Ureter (tissue), 1 donor: ENCODE measurements at regions not wholly inside any gene's neighbourhood (a gene's known extent, or its start where the extent isn't known, plus 50 kb on each side); places are given as distances from the start of the nearest gene placed in this dataset.

ENCODE experiments used
- DNase-seq: peaks from one replicate; pipeline ENCODE4 v3.0.0-alpha.2; 2020; ENCODE audit warnings: low spot score
- donor health status: DM: yes; HTN: yes; CAD: no.

DNA sequence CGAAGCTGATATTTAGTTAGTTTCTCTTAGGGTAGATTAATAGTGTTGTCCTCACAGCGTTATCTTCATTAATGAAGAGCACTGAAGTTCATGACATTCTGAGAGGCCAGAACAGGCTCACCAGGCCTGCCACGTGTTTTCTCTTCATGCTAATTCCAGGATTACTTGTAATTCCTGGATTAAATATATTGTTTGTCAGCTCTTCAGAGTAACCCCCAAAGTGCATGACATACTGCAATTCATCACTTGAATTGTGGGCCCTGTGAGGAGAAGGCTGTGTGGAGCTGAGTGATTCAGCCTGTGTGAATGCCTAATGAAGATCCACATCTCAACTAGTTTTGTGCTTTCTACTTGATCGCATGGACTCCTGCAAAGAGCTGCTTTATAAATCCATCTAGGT is 401.0 kb upstream of the ADAMTSL1 start:
- no peak for DNase-seq

DNA sequence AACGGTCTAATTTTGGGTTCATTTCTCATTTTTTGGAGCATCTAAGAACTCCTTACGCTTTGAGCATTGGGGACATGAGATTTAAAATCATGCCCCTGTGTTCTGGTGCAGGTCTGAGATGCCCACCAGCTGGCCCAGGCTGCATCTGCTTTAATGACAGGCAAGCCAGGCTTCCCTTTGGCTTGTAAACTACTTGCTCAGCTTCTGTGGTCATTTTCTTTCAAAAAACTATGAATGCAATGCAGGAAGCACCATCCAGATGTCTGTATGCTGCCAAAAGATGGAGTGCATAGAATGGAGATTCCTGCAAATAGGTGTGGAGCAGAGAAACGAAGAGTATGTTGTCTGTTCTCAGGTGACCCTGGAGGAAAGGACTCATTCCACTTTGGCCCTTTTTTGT is 399.9 kb upstream of the ADAMTSL1 start:
- DNase-seq, result no peak

DNA sequence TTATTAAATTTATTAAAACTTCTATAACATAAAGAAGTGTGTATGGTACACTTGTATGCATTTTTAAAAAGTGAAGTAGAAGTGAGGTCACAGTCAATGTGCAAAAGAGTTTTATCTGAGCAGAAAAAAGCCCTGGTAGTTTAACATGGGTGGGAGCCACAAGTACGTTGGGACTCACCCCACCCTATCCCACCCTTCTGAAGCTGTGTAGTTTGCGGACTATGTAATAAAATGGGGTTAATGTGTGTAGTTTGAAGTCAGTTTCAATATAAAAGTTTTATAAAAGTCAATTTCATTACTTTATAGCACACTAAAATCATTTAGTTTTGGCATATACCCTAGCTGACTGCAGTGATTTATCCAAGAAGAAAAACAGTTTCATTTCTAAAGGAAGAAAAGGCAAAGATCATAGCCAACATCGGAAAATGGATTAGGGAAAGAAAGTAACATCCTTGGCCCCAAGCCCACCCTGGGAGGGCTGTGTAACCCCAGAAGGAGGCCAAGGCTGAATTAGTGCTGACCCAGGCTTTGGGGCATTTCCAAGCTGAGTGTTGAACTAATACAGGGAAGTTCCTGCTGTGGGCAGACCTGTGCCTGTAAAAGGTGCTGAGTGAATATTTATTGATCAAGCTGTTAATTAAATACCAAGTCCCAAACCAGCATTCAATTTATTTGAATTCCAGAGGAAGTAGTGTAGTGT is 398.6 kb upstream of the ADAMTSL1 start:
- no peak for DNase-seq

DNA sequence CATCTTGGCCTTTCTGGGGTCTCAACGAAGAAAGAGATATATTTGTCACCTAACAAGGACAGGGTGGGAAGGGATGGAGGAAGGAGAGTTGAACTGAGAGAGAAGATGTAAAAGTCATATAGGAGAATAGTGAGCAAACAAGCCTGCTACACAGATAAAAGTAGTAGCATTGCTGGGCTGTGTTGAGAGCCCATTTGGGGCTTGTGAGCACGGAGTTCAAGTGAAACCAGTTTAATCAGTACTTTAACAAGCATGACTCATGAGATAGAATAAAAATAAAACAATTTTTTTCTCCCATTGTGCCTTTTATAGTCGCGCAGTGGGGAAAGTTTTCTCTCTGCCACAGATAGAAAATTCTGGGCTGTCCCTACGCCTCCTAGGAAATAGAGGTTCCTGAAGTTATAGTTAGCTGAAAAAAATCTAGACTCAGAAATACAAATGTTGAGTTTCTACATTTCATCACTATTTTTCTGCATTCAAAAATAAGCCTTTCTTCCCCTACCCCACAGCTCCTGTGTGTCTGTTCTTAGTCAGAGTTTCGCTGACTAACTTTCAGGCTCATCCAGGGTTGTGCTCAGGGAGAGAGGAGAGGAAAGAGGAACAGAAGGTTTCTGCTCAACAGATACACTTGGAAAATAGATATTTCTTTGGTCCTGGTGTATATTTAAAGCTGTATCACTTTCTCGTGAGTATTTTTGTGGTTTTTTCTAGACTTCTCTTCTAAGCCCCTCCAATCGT is 395.8 kb upstream of the ADAMTSL1 start:
- DNase-seq, result no peak

DNA sequence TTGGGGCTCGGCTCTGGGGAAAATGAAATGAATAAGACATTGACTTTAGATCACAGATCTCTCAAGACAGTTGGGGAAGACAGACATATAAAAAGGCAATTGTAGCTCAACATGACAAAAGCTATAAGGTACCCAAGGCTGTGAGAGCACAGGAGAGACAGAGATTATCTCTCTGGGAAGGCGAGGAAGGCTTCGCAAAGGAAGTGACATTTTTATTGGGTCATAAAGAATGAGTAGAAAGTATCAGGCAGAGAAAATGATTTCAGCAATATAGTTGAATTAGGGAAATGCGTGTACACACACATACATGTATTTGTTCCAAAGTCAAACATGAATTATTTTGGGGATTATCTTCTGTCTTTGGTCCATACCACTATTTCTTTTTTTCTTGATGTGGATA is 381.8 kb upstream of the ADAMTSL1 start:
- no peak for DNase-seq

DNA sequence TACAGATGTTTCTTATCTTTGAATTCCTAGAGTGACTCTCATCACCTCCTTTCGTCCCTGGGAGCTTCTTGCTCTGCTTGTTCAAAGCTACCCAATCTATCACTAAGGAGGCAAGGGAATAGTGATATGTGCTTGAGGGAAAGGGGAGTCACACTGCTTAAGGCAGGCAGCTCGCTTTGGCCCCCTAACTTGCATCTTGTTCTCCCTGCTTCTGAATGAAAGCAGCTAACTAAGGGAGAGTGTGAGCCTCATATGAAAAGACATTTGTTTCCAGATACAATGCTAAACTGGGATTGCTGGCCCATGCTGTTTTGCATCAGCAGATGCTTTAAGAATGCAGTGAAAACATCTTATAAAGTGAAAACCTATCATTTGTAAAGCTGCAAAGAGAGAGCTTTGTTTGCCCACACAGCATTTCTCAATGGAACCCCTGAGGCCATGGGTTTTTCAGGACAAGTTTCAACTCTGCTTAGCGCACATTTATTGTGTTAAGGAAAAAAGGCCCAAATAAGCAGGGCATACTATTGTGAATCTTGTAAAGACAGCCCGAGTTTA is 367.9 kb upstream of the ADAMTSL1 start:
- DNase-seq, result no peak

DNA sequence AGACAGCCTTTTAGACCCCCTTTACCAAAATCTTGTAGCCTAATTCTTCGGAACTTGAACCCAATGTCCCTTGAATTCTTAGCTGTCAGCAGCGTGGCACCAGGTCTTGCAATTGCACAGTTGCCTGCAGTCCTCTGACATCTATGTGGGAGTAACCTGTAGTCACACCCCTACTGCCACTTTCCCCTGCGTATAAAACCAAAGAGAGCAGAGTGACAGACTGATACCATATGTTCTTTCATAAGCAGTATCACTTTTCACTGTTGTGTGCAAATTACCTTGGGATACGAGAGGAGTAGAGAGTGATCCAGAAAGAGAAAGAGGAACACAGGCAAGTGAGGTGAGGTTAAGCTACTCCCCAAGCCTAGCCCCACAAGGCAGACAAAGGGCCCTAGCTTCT is 364.3 kb upstream of the ADAMTSL1 start:
- DNase-seq, result no peak

DNA sequence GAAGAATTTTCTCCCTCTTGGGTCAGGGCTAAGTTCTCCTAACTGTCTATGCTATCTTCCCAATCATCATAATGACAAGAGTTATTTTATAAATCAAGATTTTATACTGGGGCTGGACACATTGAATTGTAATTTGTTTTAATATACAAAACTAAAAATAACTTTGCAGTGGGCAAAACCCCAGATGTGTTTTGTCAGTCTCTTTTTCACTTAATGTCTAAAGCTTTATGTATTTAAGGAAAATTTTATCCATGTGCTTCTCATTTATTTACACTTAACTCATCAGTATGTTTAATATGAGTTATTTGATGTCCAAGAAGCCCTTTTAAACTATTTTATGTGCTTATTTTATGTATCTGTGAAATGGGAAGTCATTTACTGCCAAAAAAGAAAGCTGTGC is 362.8 kb upstream of the ADAMTSL1 start:
- no peak for DNase-seq

DNA sequence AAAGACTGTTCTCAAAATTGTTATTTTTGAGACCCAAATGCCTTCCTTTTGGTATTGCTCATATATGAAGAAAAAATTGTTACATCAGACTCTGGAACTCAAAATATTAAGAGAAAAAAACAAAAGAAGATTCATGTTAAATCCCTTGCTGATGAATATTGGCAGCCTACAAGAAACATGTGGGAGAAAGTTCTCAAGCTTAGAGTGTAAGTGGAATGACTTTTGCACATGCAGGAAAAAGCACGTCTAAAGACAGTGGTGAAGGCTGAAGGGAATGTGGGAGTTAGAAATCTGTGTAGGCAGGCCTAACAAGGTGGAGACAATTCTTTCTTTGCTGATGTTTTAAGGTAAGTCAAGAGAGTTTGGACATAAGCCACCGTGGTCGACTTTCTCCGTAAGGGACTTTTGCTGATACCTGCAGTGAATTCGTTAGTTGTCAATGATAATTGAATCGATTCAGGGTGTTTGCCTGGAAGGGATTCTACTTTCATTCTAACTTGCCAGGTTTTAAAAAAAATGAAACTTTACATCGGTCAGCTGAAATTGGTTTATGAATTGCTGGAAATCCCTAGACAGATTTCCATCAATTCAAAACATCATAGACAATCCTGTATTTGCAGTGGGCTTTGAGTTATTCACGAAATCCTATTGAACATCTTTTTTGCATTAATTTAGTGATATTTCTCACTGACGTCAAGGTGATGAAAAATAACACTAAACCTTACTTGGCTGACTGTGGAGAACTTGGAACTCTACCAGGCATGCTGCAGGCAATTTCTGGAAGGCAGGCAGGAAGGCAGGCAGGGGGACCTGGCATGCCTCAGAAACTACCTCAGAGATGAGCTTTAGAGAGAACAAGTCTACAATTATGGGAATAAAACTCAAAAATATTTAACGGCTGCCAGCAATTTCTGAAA is 359.1 kb upstream of the ADAMTSL1 start:
- no peak for DNase-seq

DNA sequence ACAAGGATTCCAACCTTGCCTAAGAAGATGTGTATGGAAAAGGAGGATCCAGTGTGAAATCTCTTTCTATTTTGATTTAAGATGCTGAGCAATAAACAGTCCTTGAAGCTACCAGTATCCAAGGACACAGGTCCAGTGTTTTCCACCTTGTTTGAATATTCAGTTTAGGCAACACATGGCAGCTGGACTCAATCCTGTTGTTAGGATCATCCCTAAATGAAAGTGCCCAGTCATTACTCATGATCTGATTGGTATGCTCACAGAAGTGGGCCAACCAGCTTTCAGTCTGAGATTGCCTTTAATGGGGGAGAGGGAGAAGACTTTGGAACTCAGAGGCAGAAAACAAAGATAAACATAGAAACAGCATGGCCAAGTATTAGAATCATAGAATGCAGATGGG is 355.7 kb upstream of the ADAMTSL1 start:
- DNase-seq, result no peak

DNA sequence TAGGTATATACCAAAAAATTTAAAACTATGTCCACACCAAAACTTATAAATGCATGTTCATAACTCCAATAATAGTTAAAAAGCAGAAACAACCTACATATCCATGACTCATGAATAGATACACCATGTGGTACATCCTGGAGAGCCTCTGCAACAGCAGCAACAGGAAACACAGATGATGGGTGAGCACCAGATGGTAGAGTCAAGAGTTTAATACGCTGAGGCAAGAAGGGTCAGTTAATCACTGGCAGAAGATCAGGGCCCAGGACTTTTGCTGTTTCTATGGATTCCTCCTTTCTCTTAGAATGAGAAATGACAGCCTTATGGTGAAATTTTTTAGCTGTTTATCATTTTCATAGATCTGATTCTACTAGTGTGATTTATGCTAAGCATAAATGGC is 351.8 kb upstream of the ADAMTSL1 start:
- DNase-seq, result no peak

DNA sequence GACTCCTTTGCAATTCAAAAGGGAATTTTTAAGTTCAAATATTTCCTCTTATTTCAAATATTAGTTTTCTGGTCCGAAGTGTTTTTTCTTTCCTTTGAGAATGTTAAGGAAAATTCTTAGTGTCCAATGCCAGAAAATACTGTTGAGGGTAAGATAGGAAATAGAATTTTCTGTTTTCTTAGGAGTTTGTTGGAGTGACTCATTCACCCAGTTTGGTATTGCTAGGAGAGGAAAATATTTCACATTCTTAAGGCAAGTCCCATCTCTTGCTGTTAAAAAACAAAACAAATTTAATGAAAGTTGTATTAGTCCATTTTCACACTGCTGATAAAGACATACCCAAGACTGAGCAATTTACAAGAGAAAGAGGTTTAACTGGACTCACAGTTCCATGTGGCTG is 349.2 kb upstream of the ADAMTSL1 start:
- no peak for DNase-seq

DNA sequence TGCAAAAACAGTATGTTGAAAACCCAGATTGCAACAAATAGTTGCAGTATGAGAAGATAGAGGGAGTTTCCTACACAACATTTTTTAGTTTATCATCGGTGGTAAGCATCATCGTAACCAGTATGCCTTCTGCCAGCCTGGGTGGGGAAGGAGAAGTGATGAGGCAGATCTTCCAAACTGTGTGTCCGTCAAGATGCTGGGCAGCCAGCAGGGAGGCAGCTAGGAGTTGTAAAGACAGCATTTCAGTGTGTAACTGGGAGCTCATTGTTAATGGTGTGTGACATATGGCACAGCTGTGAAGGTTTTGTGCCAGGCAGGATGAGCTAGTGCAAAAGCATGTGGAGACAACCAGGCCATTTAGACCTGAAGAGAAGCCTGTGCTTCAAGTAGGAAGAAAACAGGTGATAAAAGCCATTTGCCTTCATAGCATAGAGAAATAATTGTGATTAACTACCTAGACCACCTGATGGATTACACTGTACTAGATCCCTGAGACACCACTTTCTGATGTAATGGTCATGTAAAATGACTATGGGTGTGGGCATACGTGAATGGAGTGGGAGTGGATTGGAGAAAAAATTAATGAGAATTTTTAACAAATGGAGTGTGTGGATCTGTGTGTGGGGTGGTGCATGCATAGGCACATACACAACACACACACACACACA is 347.0 kb upstream of the ADAMTSL1 start:
- DNase-seq, result no peak

DNA sequence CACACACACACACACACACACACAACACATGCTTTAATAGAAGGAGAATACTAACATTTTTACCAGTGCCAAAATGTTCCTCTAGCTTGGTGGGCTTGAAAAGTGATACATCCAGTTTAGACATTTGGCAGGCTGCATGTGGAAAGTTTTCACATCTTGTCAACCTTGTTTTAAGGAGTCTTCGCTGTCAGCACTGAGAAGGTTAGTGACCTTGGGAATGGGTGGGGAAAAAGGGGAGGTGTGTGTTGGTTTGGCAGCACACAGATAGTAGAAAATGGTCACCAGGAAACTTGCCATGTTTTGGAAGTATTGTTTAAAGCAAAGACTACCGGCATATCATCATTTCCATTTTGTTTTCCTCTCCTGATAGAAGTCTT is 346.5 kb upstream of the ADAMTSL1 start:
- DNase-seq, result no peak

DNA sequence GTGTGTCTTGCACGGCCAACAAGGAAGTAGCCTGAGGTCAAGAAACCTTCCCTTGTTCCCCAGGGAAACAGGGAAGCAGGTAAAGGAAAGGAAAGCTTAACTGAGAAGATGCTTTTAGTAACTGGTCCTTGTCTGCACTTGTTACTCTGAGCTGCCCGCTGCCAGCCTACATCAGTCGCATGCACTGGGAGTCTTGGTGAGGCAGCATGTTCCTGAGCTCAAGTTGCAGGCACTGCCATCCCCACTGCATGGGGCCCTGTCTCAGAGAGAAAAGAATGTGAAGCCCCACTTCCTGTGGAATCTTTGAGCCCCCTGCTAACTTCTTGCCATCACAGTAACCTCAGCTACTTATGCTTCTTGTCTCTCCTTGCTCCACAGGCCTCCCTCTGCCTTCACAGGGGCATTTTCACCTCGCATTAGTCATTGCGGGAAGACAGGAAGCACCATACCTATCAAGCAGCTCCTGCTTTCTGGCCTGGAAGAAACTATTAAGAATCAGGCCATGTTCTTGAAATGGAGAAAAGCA is 344.1 kb upstream of the ADAMTSL1 start:
- no peak for DNase-seq

DNA sequence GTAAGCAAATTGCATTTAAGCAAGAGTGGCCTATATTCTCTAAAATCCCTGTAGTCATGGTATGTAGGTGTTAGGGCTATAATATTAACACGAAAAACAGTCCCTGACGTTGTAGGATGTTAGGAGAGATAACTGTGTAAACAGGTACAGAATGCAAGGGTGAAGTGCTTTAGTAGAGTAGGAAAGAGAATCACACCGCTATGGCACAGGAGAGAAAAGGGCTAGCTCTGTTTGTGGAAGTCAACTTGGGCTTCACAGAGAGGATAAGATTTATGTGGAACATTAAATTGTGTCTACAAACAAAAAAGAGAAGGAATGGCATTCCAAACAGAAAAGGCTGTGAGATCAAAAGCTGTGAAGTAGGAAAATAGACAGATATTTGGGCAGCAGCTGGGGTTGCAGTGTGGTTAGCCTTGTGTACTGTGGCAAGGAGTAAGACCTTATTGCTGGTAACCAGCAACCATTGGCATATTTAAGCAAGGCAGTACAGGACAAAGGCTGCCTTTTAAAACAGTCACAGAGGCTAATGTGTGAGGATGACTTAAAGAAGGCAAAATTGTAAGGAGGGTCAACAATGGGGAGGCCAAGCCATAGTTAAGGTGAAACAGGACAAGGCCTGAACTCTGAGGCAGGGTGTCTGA is 337.5 kb upstream of the ADAMTSL1 start:
- DNase-seq, result no peak

DNA sequence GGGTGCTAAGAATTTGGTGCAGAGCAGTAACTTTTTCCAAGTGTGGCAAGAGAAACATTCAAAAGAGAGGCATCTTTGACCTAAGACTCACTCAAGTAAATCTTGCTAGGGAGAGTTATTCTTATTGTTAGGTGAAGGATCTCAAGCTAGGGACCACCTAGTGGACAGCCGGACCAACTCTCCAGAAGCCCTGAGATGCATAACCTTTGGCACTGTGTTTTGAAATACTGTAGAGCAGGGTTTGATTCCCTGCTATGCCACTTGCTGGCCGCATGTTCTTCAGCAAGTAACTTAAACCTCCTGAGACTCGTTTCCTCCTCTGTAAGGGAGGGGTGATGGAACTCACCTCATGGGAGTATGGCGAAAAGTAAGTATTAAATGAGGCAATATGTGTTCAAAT is 336.1 kb upstream of the ADAMTSL1 start:
- no peak for DNase-seq

DNA sequence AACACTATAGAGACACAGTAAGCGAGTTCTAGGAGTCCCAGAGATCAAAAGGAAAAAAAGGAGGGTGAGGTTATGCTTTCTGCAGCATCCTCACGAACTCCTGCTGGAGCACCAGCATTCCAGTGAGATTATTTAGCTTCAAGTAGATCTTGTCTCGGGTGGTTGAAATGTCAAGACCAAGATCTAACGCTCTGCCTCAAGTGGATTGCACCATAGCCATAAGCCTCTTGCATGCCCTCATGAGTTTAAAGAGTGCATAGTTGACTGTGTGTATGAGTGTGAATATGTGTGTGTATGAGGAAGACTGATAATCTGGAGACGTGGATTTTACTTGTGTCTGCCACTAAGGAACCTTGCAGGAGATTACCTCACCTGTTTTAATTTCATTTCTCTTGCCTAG is 335.3 kb upstream of the ADAMTSL1 start:
- DNase-seq, result no peak

DNA sequence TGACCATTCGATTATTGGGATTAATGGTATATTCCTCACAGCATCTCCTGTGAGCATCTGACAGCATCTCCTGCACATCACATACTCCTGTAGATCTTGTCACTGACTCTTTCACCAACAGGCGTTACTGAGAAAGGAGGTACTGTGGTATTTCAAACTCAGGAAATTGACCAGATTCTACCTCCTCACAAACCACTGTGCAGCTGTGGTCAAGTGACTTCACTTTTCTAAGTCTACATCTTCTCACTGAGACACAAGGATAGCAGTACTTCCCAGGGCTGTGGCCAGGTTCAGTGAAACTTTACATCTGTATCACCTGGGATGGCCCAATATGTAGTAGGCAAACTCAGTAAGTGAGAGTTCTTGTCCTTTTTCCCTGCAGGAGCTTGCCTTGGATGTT is 332.3 kb upstream of the ADAMTSL1 start:
- no peak for DNase-seq

DNA sequence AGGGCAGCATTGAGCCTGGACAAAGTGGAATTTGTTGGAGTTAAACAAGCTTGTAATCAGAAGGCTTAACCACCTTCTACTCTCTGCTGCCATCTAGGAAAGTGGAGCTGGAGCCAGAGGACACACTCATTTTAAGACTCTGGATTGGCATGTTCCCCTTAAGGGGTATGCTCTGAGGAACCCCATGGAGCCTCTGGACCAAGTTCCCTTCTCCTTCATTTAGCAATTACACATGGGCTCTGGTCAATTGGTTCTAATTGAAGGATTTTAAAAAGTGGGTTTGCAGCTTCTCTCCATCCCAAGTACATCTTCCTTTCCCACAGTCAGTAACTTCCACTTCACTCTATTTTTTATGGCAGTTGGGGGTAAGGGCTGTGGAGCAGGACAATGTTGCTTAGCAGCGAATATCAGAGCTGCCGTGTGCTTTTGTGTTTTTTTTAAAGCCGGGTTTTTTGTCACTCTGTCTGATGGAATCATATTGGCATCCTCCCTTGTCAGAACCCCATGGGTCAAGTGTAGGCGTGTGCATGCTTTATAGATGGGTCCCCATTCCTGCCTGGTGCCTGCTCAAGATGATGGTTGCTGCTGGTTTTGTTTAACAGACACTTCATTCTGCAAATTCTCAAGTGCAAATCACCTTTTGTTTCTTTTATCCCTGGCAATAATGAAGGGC is 330.7 kb upstream of the ADAMTSL1 start:
- DNase-seq, result no peak

DNA sequence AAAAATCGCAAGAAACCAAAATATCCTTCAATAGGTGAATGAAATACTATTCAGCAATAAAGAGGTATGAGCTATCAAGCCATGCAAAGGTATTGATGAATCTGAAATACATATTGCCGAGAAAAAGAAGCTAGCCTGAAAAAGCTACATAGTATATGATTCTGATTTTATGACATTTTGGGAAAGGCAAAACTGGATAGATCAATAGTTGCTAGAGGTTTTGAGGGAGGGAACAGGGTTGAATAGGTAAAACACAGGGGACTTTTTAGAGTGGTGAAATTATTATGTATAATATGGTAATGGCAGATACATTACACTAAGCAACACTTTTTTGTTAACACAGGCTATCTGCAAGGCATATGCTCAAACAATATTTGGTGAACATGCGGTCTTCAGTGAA is 327.6 kb upstream of the ADAMTSL1 start:
- no peak for DNase-seq
